HFF-Myc (cell line): ENCODE measurements at regions not wholly inside any gene's neighbourhood (a gene's known extent, or its start where the extent isn't known, plus 50 kb on each side); places are given as distances from the start of the nearest gene placed in this dataset.
"Not testable (repeated sequence)": the region's sequence is repeated elsewhere in the genome, so short reads cannot be mapped to it uniquely, and the experiment has no call there.

Source experiments
- DNase-seq: peaks from one replicate; pipeline ENCODE4 v3.0.0-alpha.2; 2011; ENCODE audit warnings: low read depth; ENCODE audit errors: extremely low read depth
- H3K4me3 ChIP-seq: replicated peaks from 2 replicates; pipeline ENCODE4 v1.5.1; 2011; ENCODE audit warnings: low read depth, mild to moderate bottlenecking, control low read depth, low read length
- TF ChIP-seq, protein P1 (sequence below): IDR thresholded peaks from 2 replicates; pipeline ENCODE4 v1.5.1; 2012; ENCODE audit warnings: mild to moderate bottlenecking, low read depth, low read length, control low read depth; ENCODE audit errors: missing control alignments

DNA sequence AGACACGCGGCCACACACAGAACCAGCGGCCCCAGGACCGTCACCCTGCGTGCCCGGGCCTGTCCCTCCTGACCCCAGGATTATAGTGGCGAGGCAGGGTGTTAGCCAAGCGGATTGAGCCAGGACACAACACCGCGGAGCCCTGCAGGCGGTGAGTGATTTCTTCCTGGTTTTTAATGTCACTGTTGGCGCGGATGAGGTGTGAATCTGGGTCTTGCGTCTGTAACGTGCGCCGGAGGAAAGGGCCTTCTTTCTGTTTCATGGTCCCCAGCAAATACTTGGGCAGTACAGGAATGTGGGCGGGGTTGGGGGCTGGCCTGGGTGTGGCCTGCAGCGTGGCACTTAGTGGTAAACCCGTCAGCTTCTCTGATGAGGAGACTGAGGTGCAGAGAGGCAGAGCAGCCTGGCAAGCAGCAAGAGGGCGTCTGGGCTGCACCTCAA is 154.9 kb downstream of the NPIPB11 start:
- DNase-seq, H3K4me3 ChIP-seq: not testable (repeated sequence)

- not testable (repeated sequence) for DNase-seq, H3K4me3 ChIP-seq
Observed at GRCh38 chr16:29250923-29251434, 155.5 kb downstream of the NPIPB11 start.

GRCh38 chr16:29250469-29250868 is 156.0 kb downstream of the NPIPB11 start:
- H3K4me3 ChIP-seq, DNase-seq: not testable (repeated sequence)

- DNase-seq, H3K4me3 ChIP-seq: not testable (repeated sequence)
Observed at GRCh38 chr16:29248940-29249318, 157.6 kb downstream of the NPIPB11 start.

GRCh38 chr16:29248306-29248939 is 158.1 kb downstream of the NPIPB11 start:
- not testable (repeated sequence) for H3K4me3 ChIP-seq, DNase-seq

DNA sequence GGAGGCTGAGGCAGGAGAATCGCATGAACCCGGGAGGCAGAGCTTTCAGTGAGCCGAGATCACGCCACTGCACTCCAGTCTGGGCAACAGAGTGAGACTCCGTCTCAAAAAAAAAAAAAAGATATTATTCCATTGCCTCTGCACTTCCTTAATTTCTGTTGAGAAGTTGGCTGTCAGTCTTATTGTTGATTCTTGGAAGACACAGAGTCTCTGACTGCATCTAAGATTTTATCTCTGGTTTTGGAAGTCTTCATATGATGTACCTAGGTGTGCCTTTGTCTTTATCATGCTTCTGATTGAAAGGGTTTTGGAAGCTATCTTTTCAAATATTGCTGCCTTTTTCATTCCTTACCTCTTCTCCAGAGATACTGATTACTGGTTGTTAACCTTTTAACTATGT is 160.4 kb downstream of the NPIPB11 start:
- H3K4me3 ChIP-seq, DNase-seq: not testable (repeated sequence)

DNA sequence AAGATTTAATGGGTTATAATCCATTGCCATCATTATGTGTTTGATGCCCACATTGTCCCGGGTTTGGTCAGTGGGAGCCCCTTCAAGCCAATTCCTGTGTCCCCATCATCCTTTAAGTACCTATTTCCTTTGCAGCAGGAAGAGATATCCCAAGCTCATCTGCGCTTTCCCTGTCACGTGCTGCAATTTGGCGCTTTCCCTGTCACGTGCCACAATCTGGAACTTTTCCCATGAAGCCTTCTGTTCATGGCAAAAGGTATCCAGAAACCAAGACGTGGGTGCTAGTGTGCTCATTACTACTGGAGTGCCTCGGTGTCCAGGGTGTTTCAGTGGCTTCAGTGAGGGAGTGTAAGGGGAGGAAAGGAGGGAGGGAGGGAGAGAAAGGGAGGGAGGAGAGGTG is 168.5 kb downstream of the NPIPB11 start:
- no peak overlapping the region for H3K4me3 ChIP-seq
- no peak for DNase-seq
- TF ChIP-seq, protein P1, sequence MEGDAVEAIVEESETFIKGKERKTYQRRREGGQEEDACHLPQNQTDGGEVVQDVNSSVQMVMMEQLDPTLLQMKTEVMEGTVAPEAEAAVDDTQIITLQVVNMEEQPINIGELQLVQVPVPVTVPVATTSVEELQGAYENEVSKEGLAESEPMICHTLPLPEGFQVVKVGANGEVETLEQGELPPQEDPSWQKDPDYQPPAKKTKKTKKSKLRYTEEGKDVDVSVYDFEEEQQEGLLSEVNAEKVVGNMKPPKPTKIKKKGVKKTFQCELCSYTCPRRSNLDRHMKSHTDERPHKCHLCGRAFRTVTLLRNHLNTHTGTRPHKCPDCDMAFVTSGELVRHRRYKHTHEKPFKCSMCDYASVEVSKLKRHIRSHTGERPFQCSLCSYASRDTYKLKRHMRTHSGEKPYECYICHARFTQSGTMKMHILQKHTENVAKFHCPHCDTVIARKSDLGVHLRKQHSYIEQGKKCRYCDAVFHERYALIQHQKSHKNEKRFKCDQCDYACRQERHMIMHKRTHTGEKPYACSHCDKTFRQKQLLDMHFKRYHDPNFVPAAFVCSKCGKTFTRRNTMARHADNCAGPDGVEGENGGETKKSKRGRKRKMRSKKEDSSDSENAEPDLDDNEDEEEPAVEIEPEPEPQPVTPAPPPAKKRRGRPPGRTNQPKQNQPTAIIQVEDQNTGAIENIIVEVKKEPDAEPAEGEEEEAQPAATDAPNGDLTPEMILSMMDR = no peak

- H3K4me3 ChIP-seq, DNase-seq: not testable (repeated sequence)
Observed at GRCh38 chr16:29237495-29237894, 169.0 kb downstream of the NPIPB11 start.

DNA sequence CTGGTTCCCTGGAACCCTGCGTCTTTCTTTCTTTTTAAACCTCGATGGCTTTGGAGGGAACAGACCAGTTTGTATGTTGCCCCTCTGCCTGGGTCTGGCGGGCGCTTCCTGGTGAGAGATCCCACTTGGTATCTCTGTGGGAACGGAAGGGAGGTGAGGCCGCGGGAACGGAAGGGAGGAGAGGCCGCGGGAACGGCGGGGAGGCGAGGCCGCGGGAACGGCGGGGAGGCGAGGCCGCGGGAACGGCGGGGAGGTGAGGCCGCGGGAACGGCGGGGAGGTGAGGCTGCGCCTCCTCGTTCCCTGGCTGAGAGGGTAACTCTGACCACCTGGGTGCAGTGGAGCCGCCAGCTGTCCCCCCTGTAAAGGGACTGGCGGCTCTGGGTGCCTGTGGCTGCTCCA is 169.5 kb downstream of the NPIPB11 start:
- DNase-seq, H3K4me3 ChIP-seq: not testable (repeated sequence)

DNA sequence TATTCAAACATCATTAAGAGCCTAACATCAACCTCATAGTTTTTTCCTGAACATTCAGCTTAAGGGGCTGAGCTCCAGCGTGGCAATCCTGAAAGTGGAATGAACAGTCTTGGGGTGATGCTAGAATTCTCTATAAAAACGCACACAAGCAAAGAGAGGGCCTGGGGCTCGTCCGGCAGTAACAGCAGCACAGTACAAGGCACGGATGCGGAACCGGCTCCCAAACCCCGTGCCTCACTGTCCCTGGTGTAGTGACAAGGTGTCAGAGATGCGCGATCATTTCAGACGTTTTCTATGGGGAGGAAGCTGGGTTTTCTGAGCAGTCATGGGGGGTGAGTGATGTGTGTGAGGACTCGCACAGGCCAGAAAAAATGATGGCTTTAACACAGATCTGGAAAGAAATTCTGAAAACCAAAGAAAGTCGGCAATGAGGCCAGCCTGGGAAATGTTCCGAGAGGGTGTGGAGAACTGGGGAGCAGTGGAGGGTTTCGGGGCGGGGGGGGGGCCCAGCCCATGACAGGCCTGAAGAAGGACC is 170.6 kb downstream of the NPIPB11 start:
- not testable (repeated sequence) for H3K4me3 ChIP-seq, DNase-seq

- DNase-seq, H3K4me3 ChIP-seq: not testable (repeated sequence)
Observed at GRCh38 chr16:29234536-29235275, 171.8 kb downstream of the NPIPB11 start.

DNA sequence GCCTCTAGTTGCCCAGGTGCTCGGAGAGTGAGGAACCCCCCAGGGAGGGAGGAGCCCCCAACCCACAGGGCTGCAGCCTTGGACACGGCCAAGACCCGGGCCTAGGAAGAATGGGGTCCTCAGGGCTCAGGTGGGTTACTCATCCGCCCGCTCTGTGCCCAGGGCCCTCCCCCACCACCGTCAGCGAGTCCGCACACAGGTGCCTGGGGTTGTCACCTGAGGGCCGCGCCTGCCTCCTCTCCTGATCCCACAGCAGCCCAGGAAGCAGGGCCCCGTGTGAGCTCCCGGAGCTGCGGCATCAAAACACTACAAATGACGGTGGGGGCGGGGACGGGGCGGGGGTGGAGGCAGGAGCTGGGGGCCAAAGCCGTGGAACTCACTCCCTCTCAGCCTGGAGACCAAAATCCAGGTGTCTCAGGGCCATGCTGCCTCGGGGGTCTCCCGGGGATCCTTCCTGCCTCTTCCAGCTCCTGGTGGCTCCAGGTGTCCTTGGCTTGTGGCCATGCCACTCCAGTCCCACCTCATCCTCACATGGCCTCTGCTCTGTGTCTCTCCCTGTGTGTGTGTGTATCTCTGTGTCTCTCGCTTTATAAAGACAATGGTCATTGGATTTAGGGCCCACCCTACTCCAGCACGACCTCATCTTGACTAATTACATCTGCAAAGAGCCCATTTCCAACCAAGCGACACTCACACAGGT is 172.7 kb downstream of the NPIPB11 start:
- H3K4me3 ChIP-seq, DNase-seq: not testable (repeated sequence)
